K562 (cell line): ENCODE measurements at regions not wholly inside any gene's neighbourhood (a gene's known extent, or its start where the extent isn't known, plus 50 kb on each side); places are given as distances from the start of the nearest gene placed in this dataset.

Experiments used
- ATAC-seq: fragments of 200-7000 bp; cut with Tn5 transposase; 3 replicates; pipeline ENCODE4 v1.9.1; 2020; ENCODE audit warnings: moderate library complexity
- BruUV-seq: library from RNA; stranded (reverse); fragments of 400-500 nt; replicated peaks from 2 replicates; lab custom pipeline; 2021; lab: Mats Ljungman, UMichigan
- CTCF ChIA-PET: fragments of 300-600 bp; formaldehyde crosslinking; extraction: SDS; loops from one replicate; lab custom pipeline; 2021; ENCODE audit warnings: low intra/inter-chr PET ratio; lab: Yijun Ruan, JAX
- POLR2A ChIA-PET: fragments of 300-600, 350-650 bp; sonication (Branson Sonifier 250); formaldehyde crosslinking; extraction: SDS; loops from one replicate; lab custom pipeline; 2021; ENCODE audit warnings: antibody characterized with exemption, inconsistent platforms; lab: Yijun Ruan, JAX
- DNase-seq, 4 experiments: peaks; one replicate each; pipeline versions ENCODE4 v3.0.0 to v3.0.0-alpha.2; 2011 to 2018; ENCODE audit warnings: low spot score in 3 of 4, mixed read lengths in 3 of 4; ENCODE audit errors: extremely low read depth in 1 of 4
- FAIRE-seq: peaks from 2 replicates; lab custom pipeline; 2011; peaks lifted over from hg19 to GRCh38; lab: Jason Lieb, UNC
- H2AFZ ChIP-seq: 2 replicates; pipeline ENCODE4 v1.6.0; 2011; ENCODE audit warnings: low read depth, low read length, control low read depth, inconsistent platforms
- H3K27ac ChIP-seq: fragments of 200-600 bp; 3 replicates; pipeline ENCODE4 v1.8.0; 2011; ENCODE audit warnings: low read depth, mild to moderate bottlenecking, control low read depth, inconsistent platforms, low read length, moderate library complexity, mixed read lengths; ENCODE audit errors: extremely low read depth
- H3K27me3 ChIP-seq, 2 experiments: fragments of 300-600 bp in 1 of 2; 2 replicates in 1 of 2; 3 replicates in 1 of 2; pipeline versions ENCODE4 v1.6.0 to v1.8.0; 2011; ENCODE audit warnings: inconsistent platforms in 2 of 2, low read length in 2 of 2, mild to moderate bottlenecking in 1 of 2, mixed read lengths in 1 of 2, moderate library complexity in 1 of 2; ENCODE audit not compliant: control insufficient read depth in 2 of 2, insufficient read depth in 2 of 2
- H3K36me3 ChIP-seq: fragments of 300-600 bp; 3 replicates; pipeline ENCODE4 v1.8.0; 2011; ENCODE audit warnings: mild to moderate bottlenecking, low read length, inconsistent platforms; ENCODE audit not compliant: control insufficient read depth, insufficient read depth
- H3K4me1 ChIP-seq, 2 experiments: fragments of 200-600 bp in 1 of 2; replicated peaks in 1 of 2; 2 replicates in 1 of 2; 3 replicates in 1 of 2; pipeline versions ENCODE4 v1.5.1 to v1.8.0; 2011; ENCODE audit warnings: inconsistent platforms in 2 of 2, low read length in 2 of 2, mild to moderate bottlenecking in 1 of 2, mixed read lengths in 1 of 2, moderate library complexity in 1 of 2; ENCODE audit not compliant: control insufficient read depth in 2 of 2, insufficient read depth in 2 of 2
- H3K4me2 ChIP-seq: 2 replicates; pipeline ENCODE4 v1.6.1; 2011; ENCODE audit warnings: low read length, control low read depth, inconsistent platforms, mixed read lengths; ENCODE audit not compliant: insufficient read depth
- H3K4me3 ChIP-seq: fragments of 200-600 bp; sonication (generic), shearing (Covaris generic); 2 replicates; pipeline ENCODE4 v1.5.1; 2016; ENCODE audit warnings: control low read depth, inconsistent platforms
- H3K79me2 ChIP-seq: fragments of 200-600 bp; 3 replicates; pipeline ENCODE4 v1.8.0; 2011; ENCODE audit warnings: low read length, inconsistent platforms; ENCODE audit not compliant: control insufficient read depth, insufficient read depth
- H3K9ac ChIP-seq, 2 experiments: 2 replicates each; pipeline versions ENCODE4 v1.6.0 to v1.6.1; 2011; ENCODE audit warnings: low read depth in 2 of 2, low read length in 2 of 2, control low read depth in 1 of 2, inconsistent platforms in 1 of 2, mild to moderate bottlenecking in 1 of 2, mixed read lengths in 1 of 2; ENCODE audit not compliant: insufficient read depth in 1 of 2
- H3K9me1 ChIP-seq: one replicate; pipeline ENCODE4 v1.6.0; 2011; ENCODE audit warnings: inconsistent platforms, mild to moderate bottlenecking, low read length, moderate library complexity; ENCODE audit not compliant: control insufficient read depth, insufficient read depth
- H3K9me3 ChIP-seq: replicated peaks from 2 replicates; pipeline ENCODE4 v1.5.1; 2011; ENCODE audit warnings: low read depth, low read length, inconsistent platforms; ENCODE audit not compliant: control insufficient read depth, insufficient read depth
- H4K20me1 ChIP-seq: replicated peaks from 2 replicates; pipeline ENCODE4 v1.6.1; 2011; ENCODE audit warnings: low read length, inconsistent platforms, mixed read lengths; ENCODE audit not compliant: control insufficient read depth, insufficient read depth
- MGA ChIP-seq: fragments of 450-650 bp; IDR thresholded peaks from 2 replicates; pipeline ENCODE4 v1.6.1; 2016; ENCODE audit warnings: mild to moderate bottlenecking, moderate library complexity
- NFXL1 ChIP-seq: fragments of 450-650 bp; formaldehyde crosslinking; IDR thresholded peaks from 2 replicates; pipeline ENCODE4 v1.4.0; 2021; ENCODE audit warnings: mild to moderate bottlenecking
- ZBTB11 ChIP-seq, 3 experiments: fragments of 200-800 bp in 1 of 3; fragments of 250-450 bp in 1 of 3; fragments of 450-650 bp in 1 of 3; sonication (Bioruptor Pico) in 1 of 3; sonication (Bioruptor generic) in 1 of 3; formaldehyde crosslinking in 1 of 3; IDR thresholded peaks; 2 replicates each; pipeline versions ENCODE4 v1.6.1 to v1.8.0; 2016 to 2022; ENCODE audit warnings: mild to moderate bottlenecking in 2 of 3, missing genetic modification characterization in 2 of 3, missing compliant biosample characterization in 1 of 3, moderate library complexity in 1 of 3
- WGBS: fragments of 100-300 bp; shearing (Covaris generic); methylation state at CpG from one replicate; pipeline ENCODE4 v1.1.6; 2016; ENCODE audit warnings: low coverage, mixed read lengths; ENCODE audit not compliant: insufficient coverage; ENCODE audit errors: missing lambda C conversion rate; 5-methylcytosine and 5-hydroxymethylcytosine counted together
- in situ Hi-C: fragments of 300-500 bp; cut with MboI; formaldehyde crosslinking; loops from 4 replicates; pipeline ENCODE4 v1.15.0; 2018; ENCODE audit warnings: inconsistent platforms, mixed read lengths
- intact Hi-C: fragments of 100-400 bp; cut with micrococcal nuclease; formaldehyde crosslinking; loops from 2 replicates; pipeline ENCODE4 v1.14.2; 2022
- TF ChIP-seq, protein P1 (sequence below): fragments of 450-650 bp; IDR thresholded peaks from 2 replicates; pipeline ENCODE4 v1.7.1; 2018; ENCODE audit warnings: mild to moderate bottlenecking, low read depth; ENCODE audit not compliant: partially characterized antibody

DNA sequence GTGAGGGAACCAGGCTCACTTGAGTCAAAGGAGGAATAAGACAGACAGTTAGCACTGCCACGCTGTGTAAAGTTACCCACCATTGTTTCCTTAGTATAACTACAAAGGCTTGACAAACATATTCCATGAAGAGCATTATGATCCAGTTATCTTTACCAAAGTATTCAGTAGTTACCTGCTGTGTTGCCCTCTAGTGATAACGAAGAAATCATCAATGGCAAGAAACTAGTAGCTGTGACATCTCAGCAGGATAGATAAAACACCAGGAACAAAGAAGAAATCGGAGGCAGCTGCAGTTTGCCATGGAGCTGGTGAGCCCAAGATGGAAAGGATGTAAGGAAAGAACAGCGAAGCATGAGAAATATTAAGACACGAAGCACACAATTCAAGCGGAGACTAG lies 215.3 kb upstream of the FSHR start:
- DNase-seq (no peak), ATAC-seq (no peak), FAIRE-seq (no peak)
- Histone ChIP-seq H3K79me2 (no peaks in the 10 kb centered on the region), H3K27ac (no peak overlapping the region), H3K9me1 (no peaks in the 10 kb centered on the region), H3K27me3 (no peaks in the 10 kb centered on the region), H3K4me3 (no peak overlapping the region), H2AFZ (no peak overlapping the region), H3K4me2 (no peak overlapping the region), H3K36me3 (no peaks in the 10 kb centered on the region), H4K20me1 (no peaks in the 10 kb centered on the region), H3K9me3 (no peaks in the 10 kb centered on the region), H3K9ac (no peak overlapping the region), H3K4me1 (no peaks in the 10 kb centered on the region)
- in situ Hi-C loops = no loop called here
- WGBS = 2% methylated on average over 6 of the region's 6 CpGs
- POLR2A ChIA-PET = no interaction called here
- no TSS peak for BruUV-seq
- CTCF ChIA-PET = no interaction called here
- intact Hi-C loops = no loop called here
- no peak for TF ChIP-seq NFXL1 (CRISPR knock-in tag)
- TF ChIP-seq MGA = no peak
- TF ChIP-seq, protein P1, sequence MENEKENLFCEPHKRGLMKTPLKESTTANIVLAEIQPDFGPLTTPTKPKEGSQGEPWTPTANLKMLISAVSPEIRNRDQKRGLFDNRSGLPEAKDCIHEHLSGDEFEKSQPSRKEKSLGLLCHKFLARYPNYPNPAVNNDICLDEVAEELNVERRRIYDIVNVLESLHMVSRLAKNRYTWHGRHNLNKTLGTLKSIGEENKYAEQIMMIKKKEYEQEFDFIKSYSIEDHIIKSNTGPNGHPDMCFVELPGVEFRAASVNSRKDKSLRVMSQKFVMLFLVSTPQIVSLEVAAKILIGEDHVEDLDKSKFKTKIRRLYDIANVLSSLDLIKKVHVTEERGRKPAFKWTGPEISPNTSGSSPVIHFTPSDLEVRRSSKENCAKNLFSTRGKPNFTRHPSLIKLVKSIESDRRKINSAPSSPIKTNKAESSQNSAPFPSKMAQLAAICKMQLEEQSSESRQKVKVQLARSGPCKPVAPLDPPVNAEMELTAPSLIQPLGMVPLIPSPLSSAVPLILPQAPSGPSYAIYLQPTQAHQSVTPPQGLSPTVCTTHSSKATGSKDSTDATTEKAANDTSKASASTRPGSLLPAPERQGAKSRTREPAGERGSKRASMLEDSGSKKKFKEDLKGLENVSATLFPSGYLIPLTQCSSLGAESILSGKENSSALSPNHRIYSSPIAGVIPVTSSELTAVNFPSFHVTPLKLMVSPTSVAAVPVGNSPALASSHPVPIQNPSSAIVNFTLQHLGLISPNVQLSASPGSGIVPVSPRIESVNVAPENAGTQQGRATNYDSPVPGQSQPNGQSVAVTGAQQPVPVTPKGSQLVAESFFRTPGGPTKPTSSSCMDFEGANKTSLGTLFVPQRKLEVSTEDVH = no peak
- TF ChIP-seq ZBTB11 (CRISPR knock-in tag; IDR thresholded peaks at IDR 0.05) = no peak
